ENCODE measurements at regions not wholly inside any gene's neighbourhood (a gene's known extent, or its start where the extent isn't known, plus 50 kb on each side); places are given as distances from the start of the nearest gene placed in this dataset.

- TF ChIP-seq, protein P1, sequence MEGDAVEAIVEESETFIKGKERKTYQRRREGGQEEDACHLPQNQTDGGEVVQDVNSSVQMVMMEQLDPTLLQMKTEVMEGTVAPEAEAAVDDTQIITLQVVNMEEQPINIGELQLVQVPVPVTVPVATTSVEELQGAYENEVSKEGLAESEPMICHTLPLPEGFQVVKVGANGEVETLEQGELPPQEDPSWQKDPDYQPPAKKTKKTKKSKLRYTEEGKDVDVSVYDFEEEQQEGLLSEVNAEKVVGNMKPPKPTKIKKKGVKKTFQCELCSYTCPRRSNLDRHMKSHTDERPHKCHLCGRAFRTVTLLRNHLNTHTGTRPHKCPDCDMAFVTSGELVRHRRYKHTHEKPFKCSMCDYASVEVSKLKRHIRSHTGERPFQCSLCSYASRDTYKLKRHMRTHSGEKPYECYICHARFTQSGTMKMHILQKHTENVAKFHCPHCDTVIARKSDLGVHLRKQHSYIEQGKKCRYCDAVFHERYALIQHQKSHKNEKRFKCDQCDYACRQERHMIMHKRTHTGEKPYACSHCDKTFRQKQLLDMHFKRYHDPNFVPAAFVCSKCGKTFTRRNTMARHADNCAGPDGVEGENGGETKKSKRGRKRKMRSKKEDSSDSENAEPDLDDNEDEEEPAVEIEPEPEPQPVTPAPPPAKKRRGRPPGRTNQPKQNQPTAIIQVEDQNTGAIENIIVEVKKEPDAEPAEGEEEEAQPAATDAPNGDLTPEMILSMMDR (IDR thresholded peaks at IDR 0.05; ENCODE audit: poor library complexity), result peak; percentile 85
- TF ChIP-seq EZH2 (IDR thresholded peaks at IDR 0.05; ENCODE audit: borderline replicate concordance), result no peak
- no peak for TF ChIP-seq EZH2phosphoT487 (IDR thresholded peaks at IDR 0.05; ENCODE audit: low read depth, severe bottlenecking, unreplicated experiment)
Observed at GRCh38 chr2:30072250-30072842, 74.5 kb upstream of the YPEL5 start.
